Panc1 (cell line): ENCODE measurements at regions not wholly inside any gene's neighbourhood (a gene's known extent, or its start where the extent isn't known, plus 50 kb on each side); places are given as distances from the start of the nearest gene placed in this dataset.

Experiments
- ATAC-seq: fragments of 200-7000 bp; cut with Tn5 transposase; 2 replicates; pipeline ENCODE4 v1.9.1; 2020; ENCODE audit warnings: mild to moderate bottlenecking, moderate library complexity
- BruUV-seq: library from RNA; stranded (reverse); fragments of 400-500 nt; replicated peaks from 2 replicates; lab custom pipeline; 2021; lab: Mats Ljungman, UMichigan
- CTCF ChIA-PET: fragments of 300-600 bp; sonication (Branson Sonifier 250); formaldehyde crosslinking; loops from one replicate; lab custom pipeline; 2022; ENCODE audit warnings: antibody characterized with exemption; lab: Charles Lee
- POLR2A ChIA-PET: fragments of 300-600 bp; sonication (Branson Sonifier 250); formaldehyde crosslinking; loops from one replicate; lab custom pipeline; 2022; ENCODE audit warnings: antibody characterized with exemption; lab: Charles Lee
- DNase-seq: peaks from one replicate; pipeline ENCODE4 v3.0.0-alpha.2; 2010; ENCODE audit warnings: low read depth, low spot score
- H3K27ac ChIP-seq: 2 replicates; pipeline ENCODE4 v1.5.1; 2011; ENCODE audit warnings: mild to moderate bottlenecking, low read length, inconsistent platforms
- H3K27me3 ChIP-seq: fragments of 200-500 bp; sonication (Bioruptor generic); 2 replicates; pipeline ENCODE4 v1.6.0; 2014; ENCODE audit warnings: low read length, inconsistent platforms; ENCODE audit not compliant: control insufficient read depth, insufficient read depth
- H3K36me3 ChIP-seq: fragments of 200-500 bp; sonication (Bioruptor generic); 2 replicates; pipeline ENCODE4 v1.5.1; 2014; ENCODE audit warnings: inconsistent platforms, mild to moderate bottlenecking, low read length, moderate library complexity; ENCODE audit not compliant: control insufficient read depth, insufficient read depth
- H3K4me1 ChIP-seq: 2 replicates; pipeline ENCODE4 v1.5.1; 2011; ENCODE audit warnings: inconsistent platforms, mild to moderate bottlenecking, low read length, moderate library complexity; ENCODE audit not compliant: control insufficient read depth, insufficient read depth
- H3K4me3 ChIP-seq, 2 experiments: 2 replicates each; pipeline ENCODE4 v1.5.1; 2011 to 2012; ENCODE audit warnings: low read depth in 2 of 2, low read length in 2 of 2, mild to moderate bottlenecking in 2 of 2, inconsistent platforms in 1 of 2, moderate library complexity in 1 of 2
- H3K9me3 ChIP-seq: fragments of 200-500 bp; sonication (Bioruptor generic); 2 replicates; pipeline ENCODE4 v1.5.1; 2014; ENCODE audit warnings: low read depth, mild to moderate bottlenecking, inconsistent platforms, low read length, moderate library complexity; ENCODE audit not compliant: control insufficient read depth, insufficient read depth
- POLR2AphosphoS5 ChIP-seq: IDR thresholded peaks from 2 replicates; pipeline ENCODE4 v1.6.1; 2012; ENCODE audit warnings: mild to moderate bottlenecking, low read depth, low read length, moderate library complexity
- SIN3A ChIP-seq: IDR thresholded peaks from 2 replicates; pipeline ENCODE4 v1.6.1; 2012; ENCODE audit warnings: low read depth, mild to moderate bottlenecking, low read length, moderate library complexity, borderline replicate concordance; ENCODE audit not compliant: insufficient read depth
- TCF7L2 ChIP-seq: IDR thresholded peaks from 2 replicates; pipeline ENCODE4 v1.6.1; 2011; ENCODE audit warnings: mild to moderate bottlenecking, low read depth, low read length, inconsistent platforms
- in situ Hi-C: cut with HindIII; loops from 2 replicates; pipeline ENCODE4 v1.10.0; 2016; ENCODE audit warnings: low sequenced_read_pairs, low pct_unique_long_range_greater_than_20kb
- intact Hi-C: fragments of 100-400 bp; cut with micrococcal nuclease; formaldehyde crosslinking; loops from one replicate; pipeline ENCODE4 v1.10.0; 2022; ENCODE audit not compliant: unreplicated experiment
- TF ChIP-seq, protein P1 (sequence below): fragments of 450-650 bp; IDR thresholded peaks from 2 replicates; pipeline ENCODE4 v1.5.1; 2017; ENCODE audit warnings: mild to moderate bottlenecking
- TF ChIP-seq, protein P2 (sequence below), 2 experiments: IDR thresholded peaks; 2 replicates each; pipeline ENCODE4 v1.6.1; 2011 to 2012; ENCODE audit warnings: low read depth in 2 of 2, control low read depth in 1 of 2, low read length in 1 of 2, mild to moderate bottlenecking in 1 of 2, moderate library complexity in 1 of 2; ENCODE audit not compliant: insufficient read depth in 1 of 2

DNA sequence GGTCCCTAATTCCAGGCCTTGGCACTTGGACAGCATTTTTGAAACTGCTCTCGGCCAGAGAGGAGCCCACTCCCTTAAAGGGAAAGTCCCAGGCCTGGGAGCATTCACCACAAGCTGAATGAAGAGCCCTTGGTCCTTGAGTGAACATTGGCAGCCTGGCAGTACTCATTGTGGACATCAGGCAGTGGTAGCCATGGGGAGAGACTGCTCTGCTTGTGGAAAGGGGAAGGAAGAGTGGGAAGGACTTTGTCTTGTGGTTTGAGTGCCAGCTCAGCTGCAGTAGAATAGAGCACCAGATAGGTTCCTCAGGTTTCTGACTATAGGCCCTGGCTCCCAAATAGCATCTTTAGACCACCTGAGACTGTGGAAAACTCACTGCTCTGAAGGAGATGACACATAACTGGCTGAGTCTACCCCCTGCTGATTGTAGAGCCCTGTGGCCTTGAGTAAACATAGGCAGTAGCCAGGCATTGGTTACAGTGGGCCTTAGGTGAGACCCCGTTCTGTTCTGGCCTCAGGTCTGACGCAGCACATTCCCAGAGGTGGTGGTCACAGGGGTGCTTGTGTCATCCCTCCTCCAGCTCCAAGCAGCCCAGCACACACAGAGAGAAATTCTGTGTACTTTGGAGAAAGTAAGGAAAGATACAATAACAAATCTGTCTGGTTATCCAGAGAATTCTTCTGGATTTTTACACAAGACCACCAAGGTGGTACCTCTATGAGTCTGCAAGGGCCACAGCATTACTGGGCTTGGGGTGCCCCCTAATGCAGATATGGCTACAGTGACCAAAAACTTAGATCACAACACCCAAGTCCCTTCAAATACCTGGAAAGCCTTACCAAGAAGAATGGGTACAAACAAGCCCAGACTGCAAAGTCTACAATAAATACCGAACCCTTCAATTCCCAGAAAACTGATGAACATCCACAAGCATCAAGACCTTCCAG is 153.8 kb downstream of the GNAI1 start:
- DNase-seq (no peak), ATAC-seq (no peak)
- CTCF ChIA-PET = no interaction called here
- in situ Hi-C loops (no loop called here), intact Hi-C loops (no loop called here)
- H3K27me3 ChIP-seq = no peaks in the 10 kb centered on the region; the same call in 1 of the 2 replicates
- TF ChIP-seq SIN3A (no peak), TCF7L2 (no peak), POLR2AphosphoS5 (no peak)
- TF ChIP-seq, protein P1, sequence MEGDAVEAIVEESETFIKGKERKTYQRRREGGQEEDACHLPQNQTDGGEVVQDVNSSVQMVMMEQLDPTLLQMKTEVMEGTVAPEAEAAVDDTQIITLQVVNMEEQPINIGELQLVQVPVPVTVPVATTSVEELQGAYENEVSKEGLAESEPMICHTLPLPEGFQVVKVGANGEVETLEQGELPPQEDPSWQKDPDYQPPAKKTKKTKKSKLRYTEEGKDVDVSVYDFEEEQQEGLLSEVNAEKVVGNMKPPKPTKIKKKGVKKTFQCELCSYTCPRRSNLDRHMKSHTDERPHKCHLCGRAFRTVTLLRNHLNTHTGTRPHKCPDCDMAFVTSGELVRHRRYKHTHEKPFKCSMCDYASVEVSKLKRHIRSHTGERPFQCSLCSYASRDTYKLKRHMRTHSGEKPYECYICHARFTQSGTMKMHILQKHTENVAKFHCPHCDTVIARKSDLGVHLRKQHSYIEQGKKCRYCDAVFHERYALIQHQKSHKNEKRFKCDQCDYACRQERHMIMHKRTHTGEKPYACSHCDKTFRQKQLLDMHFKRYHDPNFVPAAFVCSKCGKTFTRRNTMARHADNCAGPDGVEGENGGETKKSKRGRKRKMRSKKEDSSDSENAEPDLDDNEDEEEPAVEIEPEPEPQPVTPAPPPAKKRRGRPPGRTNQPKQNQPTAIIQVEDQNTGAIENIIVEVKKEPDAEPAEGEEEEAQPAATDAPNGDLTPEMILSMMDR = peak; percentile 18
- TF ChIP-seq, protein P2, sequence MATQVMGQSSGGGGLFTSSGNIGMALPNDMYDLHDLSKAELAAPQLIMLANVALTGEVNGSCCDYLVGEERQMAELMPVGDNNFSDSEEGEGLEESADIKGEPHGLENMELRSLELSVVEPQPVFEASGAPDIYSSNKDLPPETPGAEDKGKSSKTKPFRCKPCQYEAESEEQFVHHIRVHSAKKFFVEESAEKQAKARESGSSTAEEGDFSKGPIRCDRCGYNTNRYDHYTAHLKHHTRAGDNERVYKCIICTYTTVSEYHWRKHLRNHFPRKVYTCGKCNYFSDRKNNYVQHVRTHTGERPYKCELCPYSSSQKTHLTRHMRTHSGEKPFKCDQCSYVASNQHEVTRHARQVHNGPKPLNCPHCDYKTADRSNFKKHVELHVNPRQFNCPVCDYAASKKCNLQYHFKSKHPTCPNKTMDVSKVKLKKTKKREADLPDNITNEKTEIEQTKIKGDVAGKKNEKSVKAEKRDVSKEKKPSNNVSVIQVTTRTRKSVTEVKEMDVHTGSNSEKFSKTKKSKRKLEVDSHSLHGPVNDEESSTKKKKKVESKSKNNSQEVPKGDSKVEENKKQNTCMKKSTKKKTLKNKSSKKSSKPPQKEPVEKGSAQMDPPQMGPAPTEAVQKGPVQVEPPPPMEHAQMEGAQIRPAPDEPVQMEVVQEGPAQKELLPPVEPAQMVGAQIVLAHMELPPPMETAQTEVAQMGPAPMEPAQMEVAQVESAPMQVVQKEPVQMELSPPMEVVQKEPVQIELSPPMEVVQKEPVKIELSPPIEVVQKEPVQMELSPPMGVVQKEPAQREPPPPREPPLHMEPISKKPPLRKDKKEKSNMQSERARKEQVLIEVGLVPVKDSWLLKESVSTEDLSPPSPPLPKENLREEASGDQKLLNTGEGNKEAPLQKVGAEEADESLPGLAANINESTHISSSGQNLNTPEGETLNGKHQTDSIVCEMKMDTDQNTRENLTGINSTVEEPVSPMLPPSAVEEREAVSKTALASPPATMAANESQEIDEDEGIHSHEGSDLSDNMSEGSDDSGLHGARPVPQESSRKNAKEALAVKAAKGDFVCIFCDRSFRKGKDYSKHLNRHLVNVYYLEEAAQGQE (IDR thresholded peaks at IDR 0.05; ENCODE audit: insufficient read depth in 1 of 2, low read depth in 2 of 2, low read length in 1 of 2) = no peak
- BruUV-seq = no TSS peak
- no peak overlapping the region for H3K27ac ChIP-seq
- POLR2A ChIA-PET = no interaction called here
- H3K4me3 ChIP-seq = no peak overlapping the region
- H3K4me1 ChIP-seq = no peaks in the 10 kb centered on the region
- H3K36me3 ChIP-seq = no peaks in the 10 kb centered on the region
- H3K9me3 ChIP-seq = no peaks in the 10 kb centered on the region

DNA sequence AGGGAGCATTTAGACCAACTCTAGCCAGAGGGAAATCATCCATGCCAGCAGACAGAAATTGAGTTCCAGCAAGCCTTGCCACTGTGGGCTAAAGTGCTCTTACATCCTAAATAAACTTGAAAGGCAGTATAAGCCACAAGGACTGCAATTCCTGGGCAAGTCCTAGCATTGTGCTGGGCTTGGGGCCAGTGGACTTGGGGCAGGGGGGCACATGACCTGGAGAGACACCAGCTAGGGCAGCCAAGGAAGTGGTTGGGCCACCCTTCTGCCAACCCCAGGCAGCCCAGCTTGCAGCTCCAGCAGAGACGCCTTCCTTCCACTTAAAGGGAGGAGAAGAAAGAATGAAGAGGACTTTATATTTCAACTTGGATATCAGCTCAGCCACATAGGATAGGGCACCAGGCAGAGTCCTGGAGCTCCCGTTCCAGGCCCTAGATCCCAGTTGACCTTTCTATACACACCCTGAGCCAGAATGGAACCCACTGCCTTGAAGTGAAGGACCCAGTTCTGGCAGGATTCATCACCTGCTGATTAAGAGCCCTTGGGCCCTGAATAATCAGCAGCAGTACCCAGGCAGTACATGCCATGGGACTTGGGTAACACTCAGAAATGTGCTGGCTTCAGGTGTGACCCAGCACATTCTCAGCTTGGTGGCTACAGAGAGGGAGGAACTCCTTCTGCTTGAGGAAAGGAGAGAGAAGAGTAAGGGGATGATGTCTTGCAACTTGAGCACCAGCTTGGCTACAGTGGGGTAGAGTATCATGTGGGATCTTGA is 153.0 kb downstream of the GNAI1 start:
- intact Hi-C loops (no loop called here), in situ Hi-C loops (no loop called here)
- ChIA-PET POLR2A (no interaction called here), CTCF (no interaction called here)
- DNase-seq = no peak
- Histone ChIP-seq H3K27me3 (no peaks in the 10 kb centered on the region; the same call in 1 of the 2 replicates), H3K36me3 (no peaks in the 10 kb centered on the region), H3K4me1 (no peaks in the 10 kb centered on the region), H3K27ac (no peak overlapping the region), H3K4me3 (no peak overlapping the region), H3K9me3 (no peaks in the 10 kb centered on the region)
- no peak for ATAC-seq
- no TSS peak for BruUV-seq
- TF ChIP-seq, protein P1 = no peak
- TF ChIP-seq POLR2AphosphoS5 (no peak), TCF7L2 (no peak), SIN3A (no peak)
- TF ChIP-seq, protein P2 (IDR thresholded peaks at IDR 0.05; ENCODE audit: insufficient read depth in 1 of 2, low read depth in 2 of 2, low read length in 1 of 2) = no peak
